ENCODE measurements at regions not wholly inside any gene's neighbourhood (a gene's known extent, or its start where the extent isn't known, plus 50 kb on each side); places are given as distances from the start of the nearest gene placed in this dataset.
"Not testable (repeated sequence)": the region's sequence is repeated elsewhere in the genome, so short reads cannot be mapped to it uniquely, and the experiment has no call there.

- no peak for DNase-seq (ENCODE audit: low spot score)
Measured at GRCh38 chr12:91681751-91682150, 463.9 kb downstream of the BTG1 start.

GRCh38 chr12:91680864-91681263 is 464.8 kb downstream of the BTG1 start:
- DNase-seq (ENCODE audit: low spot score) = no peak

GRCh38 chr12:91677556-91677955 is 468.1 kb downstream of the BTG1 start:
- DNase-seq (ENCODE audit: low spot score) = no peak

DNA sequence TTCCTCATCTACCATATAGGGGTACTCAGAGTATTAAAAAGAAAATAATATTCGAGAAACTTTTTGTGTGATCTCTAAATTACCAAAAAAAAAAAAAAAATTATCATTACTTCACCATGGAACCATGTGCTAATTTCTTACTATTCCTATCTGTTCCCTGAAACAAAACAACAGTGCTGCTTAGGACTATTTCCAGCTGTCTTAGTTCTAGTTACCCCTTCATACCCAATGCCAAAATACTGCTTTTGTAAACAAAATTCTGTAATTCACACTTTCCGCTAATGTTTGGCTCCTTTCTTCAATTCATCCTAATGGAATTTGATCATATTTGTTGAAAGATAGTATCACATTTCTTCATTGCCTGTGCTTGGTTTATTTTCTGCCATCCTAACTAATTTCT is 470.2 kb downstream of the BTG1 start:
- DNase-seq (ENCODE audit: low spot score) = no peak

GRCh38 chr12:91672130-91672529 is 473.5 kb downstream of the BTG1 start:
- no peak for DNase-seq (ENCODE audit: low spot score)

- DNase-seq (ENCODE audit: low spot score) = no peak
Measured at GRCh38 chr12:91667694-91668093, 478.0 kb downstream of the BTG1 start.

- no peak for DNase-seq (ENCODE audit: low spot score)
Measured at GRCh38 chr12:91663744-91664143, 481.1 kb upstream of the DCN start.

DNA sequence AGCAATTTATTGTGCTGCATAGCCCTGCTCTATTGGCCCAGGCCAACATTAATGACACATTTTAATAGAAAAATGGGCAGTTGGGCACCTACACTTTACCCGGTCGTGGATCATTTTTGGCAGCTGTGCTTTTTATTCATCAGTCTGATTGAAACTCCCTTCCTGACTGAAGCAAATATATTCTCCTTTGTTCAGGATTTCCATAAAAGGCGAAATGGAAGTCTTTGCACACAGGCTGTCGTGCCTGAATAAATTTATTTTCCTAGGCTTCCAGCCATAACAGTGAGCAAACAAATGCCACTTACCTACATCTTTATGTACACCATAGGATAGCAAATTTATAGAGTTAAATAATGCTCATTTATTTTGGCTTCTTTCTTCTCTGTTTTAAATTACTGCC is 480.7 kb upstream of the DCN start:
- no peak for DNase-seq (ENCODE audit: low spot score)

DNA sequence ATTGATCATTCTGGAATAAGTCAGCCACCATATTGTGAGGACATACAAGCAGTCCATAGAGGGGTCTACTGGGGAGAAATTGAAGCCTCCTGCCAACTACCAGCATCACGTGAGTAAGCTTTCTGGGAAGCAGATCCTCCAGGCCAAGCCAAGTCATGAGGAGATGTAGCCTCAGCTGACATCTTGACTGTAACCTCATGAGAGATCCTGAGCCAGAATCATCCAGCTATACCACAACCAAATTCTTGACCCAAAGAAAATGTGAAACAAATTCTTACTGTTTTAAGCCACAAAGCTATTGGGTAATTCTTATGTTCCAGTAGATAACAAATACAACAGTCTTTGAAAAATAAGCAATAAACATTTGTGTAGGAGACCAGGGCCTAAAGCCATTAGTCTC is 479.4 kb upstream of the DCN start:
- no peak for DNase-seq (ENCODE audit: low spot score)

- DNase-seq (ENCODE audit: low spot score) = no peak
Measured at GRCh38 chr12:91657032-91657431, 474.4 kb upstream of the DCN start.

DNA sequence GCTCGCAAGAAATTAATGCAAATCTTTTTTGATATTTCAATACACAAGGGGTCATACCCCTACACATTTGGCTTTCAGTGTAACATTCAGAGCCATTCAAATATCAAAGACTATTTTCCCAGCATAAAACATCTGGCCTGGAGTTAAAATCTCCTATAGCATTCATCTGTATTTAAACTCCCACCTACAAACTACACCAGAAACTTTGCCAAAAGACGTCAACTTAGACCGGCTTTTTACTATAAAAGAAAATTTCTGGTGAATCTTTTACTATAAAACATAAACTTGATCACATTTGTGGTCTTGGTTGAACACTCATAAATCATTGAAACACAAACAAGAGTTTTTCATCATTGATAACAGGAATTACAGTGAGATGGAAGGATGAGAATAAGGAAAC is 473.3 kb upstream of the DCN start:
- DNase-seq (ENCODE audit: low spot score) = no peak

- no peak for DNase-seq (ENCODE audit: low spot score)
Measured at GRCh38 chr12:91654087-91654486, 471.5 kb upstream of the DCN start.

GRCh38 chr12:91651728-91652127 is 469.1 kb upstream of the DCN start:
- no peak for DNase-seq (ENCODE audit: low spot score)

DNA sequence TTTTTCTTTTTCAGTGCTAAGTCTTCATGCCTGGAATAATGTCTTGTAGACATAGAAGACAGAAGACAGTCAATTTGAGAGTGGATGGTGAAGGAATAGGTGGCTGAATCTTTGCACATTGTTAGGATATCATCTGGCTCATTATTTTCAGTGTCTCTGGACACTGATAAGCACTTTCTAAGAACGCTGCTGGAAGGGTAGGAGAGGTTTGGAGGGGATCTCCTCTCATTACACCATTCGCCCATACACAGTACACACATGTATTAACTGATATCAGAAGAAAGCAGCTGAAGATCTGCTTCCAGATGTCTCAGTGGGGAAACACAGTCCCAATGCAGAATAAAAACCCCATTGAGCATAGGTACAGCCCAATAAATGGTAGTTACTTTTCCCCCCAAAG is 461.1 kb upstream of the DCN start:
- DNase-seq (ENCODE audit: low spot score) = no peak

GRCh38 chr12:91640021-91640420 is 457.4 kb upstream of the DCN start:
- no peak for DNase-seq (ENCODE audit: low spot score)

DNA sequence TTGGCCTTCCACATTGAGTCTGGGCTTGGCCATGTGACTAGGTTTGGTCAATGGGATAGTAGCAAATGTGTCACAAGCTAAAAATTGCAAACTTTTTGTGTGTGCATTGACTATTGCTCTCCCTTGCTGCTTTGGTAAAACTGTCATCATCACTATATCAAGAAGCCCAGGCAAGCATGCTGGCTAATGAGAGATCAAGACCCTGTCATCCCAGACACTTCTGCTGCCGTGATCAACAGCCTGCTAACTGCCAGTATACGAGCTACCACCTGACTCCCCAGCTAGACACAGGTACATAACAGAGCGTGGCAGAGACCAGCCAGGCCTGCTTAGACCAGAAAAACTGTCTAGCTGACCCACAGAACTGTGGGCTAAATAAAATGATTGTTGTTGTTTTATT is 456.7 kb upstream of the DCN start:
- no peak for DNase-seq (ENCODE audit: low spot score)

GRCh38 chr12:91637789-91638624 is 455.4 kb upstream of the DCN start:
- no peak for DNase-seq (ENCODE audit: low spot score)

- DNase-seq (ENCODE audit: low spot score) = no peak
Measured at GRCh38 chr12:91636721-91637120, 454.1 kb upstream of the DCN start.

DNA sequence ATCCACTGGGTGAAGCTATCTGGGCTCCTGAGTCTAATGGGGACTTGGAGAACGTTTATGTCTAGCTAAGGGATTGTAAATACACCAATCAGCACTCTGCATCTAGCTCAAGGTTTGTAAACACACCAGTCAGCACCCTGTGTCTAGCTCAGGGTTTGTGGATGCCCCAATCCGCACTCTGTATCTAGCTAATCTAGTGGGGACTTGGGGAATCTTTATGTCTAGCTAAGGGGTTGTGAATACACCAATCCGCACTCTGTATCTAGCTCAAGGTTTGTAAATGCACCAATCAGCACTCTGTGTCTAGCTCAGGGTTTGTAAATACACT is 451.7 kb upstream of the DCN start:
- not testable (repeated sequence) for DNase-seq (ENCODE audit: low spot score)

GRCh38 chr12:91633734-91634357 is 451.2 kb upstream of the DCN start:
- no peak for DNase-seq (ENCODE audit: low spot score)

- no peak for DNase-seq (ENCODE audit: low spot score)
Measured at GRCh38 chr12:91633206-91633605, 450.6 kb upstream of the DCN start.

GRCh38 chr12:91632042-91632786 is 449.6 kb upstream of the DCN start:
- no peak for DNase-seq (ENCODE audit: low spot score)
